HUES6 (cell line): ENCODE measurements at regions not wholly inside any gene's neighbourhood (a gene's known extent, or its start where the extent isn't known, plus 50 kb on each side); places are given as distances from the start of the nearest gene placed in this dataset.
"Not testable (repeated sequence)": the region's sequence is repeated elsewhere in the genome, so short reads cannot be mapped to it uniquely, and the experiment has no call there.

Experiments used
- H3K27ac ChIP-seq: 2 replicates; pipeline ENCODE4 v1.7.0; 2013; ENCODE audit warnings: low read depth, mild to moderate bottlenecking, low read length, inconsistent platforms
- H3K27me3 ChIP-seq: 2 replicates; pipeline ENCODE4 v1.6.1; 2013; ENCODE audit warnings: low read length; ENCODE audit not compliant: control insufficient read depth, insufficient read depth
- H3K36me3 ChIP-seq: 2 replicates; pipeline ENCODE4 v1.6.1; 2013; ENCODE audit warnings: low read length; ENCODE audit not compliant: control insufficient read depth, insufficient read depth
- H3K4me1 ChIP-seq: 2 replicates; pipeline ENCODE4 v1.6.1; 2013; ENCODE audit warnings: low read length; ENCODE audit not compliant: control insufficient read depth, insufficient read depth
- H3K4me3 ChIP-seq: 2 replicates; pipeline ENCODE4 v1.5.1; 2013; ENCODE audit warnings: low read depth, low read length
- H3K9ac ChIP-seq: one replicate; pipeline ENCODE4 v1.6.1; 2013; ENCODE audit warnings: mild to moderate bottlenecking, low read length
- H3K9me3 ChIP-seq: 2 replicates; pipeline ENCODE4 v1.6.1; 2013; ENCODE audit warnings: low read depth, low read length; ENCODE audit not compliant: control insufficient read depth, insufficient read depth

GRCh38 chr6:15001326-15001910 lies 244.5 kb upstream of the JARID2 start:
- no peak overlapping the region for H3K9ac ChIP-seq
- no peaks in the 10 kb centered on the region for H3K27me3 ChIP-seq
- no peaks in the 10 kb centered on the region for H3K9me3 ChIP-seq
- H3K4me3 ChIP-seq = no peak overlapping the region
- no peak overlapping the region for H3K27ac ChIP-seq
- H3K4me1 ChIP-seq = no peaks in the 10 kb centered on the region
- H3K36me3 ChIP-seq = peaks cover 37% of the 10 kb centered on the region

DNA sequence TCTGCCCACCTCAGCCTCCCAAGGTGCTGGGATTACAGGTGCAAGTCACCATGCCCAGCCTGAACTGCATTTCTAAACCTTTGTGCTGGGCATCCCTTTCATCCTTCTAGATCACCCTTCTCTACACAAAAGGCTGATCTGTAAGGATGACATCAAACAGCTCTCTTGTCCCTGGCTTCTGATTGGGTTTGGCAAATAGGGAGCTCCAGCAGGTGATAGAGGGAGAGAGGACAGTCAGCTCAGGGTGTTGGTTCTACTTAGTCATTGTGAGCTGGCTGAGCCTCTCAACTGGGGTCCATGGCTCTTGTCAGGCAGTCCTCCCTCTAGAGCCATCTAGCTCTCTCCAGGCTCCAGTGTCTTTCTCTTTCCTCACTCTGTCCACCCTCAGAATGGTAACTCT lies 237.6 kb upstream of the JARID2 start:
- H3K36me3 ChIP-seq = peaks cover 51% of the 10 kb centered on the region
- H3K27ac ChIP-seq = no peak overlapping the region
- H3K9ac ChIP-seq = no peak overlapping the region
- H3K27me3 ChIP-seq = no peaks in the 10 kb centered on the region
- no peak overlapping the region for H3K4me3 ChIP-seq
- no peaks in the 10 kb centered on the region for H3K9me3 ChIP-seq
- no peaks in the 10 kb centered on the region for H3K4me1 ChIP-seq

- no peak overlapping the region for H3K9ac ChIP-seq
- no peaks in the 10 kb centered on the region for H3K9me3 ChIP-seq
- no peak overlapping the region for H3K27ac ChIP-seq
- peaks cover 19% of the 10 kb centered on the region for H3K4me1 ChIP-seq
- no peaks in the 10 kb centered on the region for H3K27me3 ChIP-seq
- H3K36me3 ChIP-seq = peaks cover 5% of the 10 kb centered on the region; the same call in 1 of the 2 replicates
- no peak overlapping the region for H3K4me3 ChIP-seq
Observed at GRCh38 chr6:15014958-15015357, 230.9 kb upstream of the JARID2 start.

DNA sequence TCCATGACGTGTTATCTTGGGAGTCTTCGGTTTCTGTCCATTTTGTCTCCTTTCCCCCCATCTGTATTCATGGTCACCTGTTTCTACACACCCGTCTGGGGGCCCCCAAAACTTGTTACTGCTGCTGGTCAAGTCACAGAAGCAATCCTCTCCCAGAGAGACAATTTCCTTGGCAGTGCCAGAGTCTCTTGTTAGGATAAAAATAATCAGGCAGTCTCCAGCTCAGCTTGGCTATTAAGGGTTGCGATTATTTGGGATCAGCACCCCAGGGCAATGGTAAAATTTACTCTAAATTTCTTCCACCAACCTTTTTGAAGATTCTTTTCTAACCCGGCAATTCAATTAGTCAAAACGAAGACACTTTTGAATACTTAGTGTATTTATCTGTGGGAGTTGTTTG lies 229.1 kb upstream of the JARID2 start:
- Histone ChIP-seq H3K4me1 (peaks cover 19% of the 10 kb centered on the region), H3K9ac (no peak overlapping the region), H3K9me3 (no peaks in the 10 kb centered on the region), H3K27me3 (no peaks in the 10 kb centered on the region), H3K36me3 (0 out of 2 replicates have a peak, but pooled peaks cover 3% of the 10 kb centered on the region), H3K4me3 (peak overlapping the region; percentile 21; the same call in 1 of the 2 replicates), H3K27ac (no peak overlapping the region; the same call in 1 of the 2 replicates)

GRCh38 chr6:15017261-15017660 lies 228.6 kb upstream of the JARID2 start:
- Histone ChIP-seq H3K4me1 (peaks cover 21% of the 10 kb centered on the region), H3K36me3 (0 out of 2 replicates have a peak, but pooled peaks cover under 1% of the 10 kb centered on the region), H3K27ac (peak overlapping the region; percentile 26; the same call in 1 of the 2 replicates), H3K9ac (peak overlapping the region; percentile 7), H3K4me3 (peak overlapping the region; percentile 24), H3K9me3 (no peaks in the 10 kb centered on the region), H3K27me3 (no peaks in the 10 kb centered on the region)

DNA sequence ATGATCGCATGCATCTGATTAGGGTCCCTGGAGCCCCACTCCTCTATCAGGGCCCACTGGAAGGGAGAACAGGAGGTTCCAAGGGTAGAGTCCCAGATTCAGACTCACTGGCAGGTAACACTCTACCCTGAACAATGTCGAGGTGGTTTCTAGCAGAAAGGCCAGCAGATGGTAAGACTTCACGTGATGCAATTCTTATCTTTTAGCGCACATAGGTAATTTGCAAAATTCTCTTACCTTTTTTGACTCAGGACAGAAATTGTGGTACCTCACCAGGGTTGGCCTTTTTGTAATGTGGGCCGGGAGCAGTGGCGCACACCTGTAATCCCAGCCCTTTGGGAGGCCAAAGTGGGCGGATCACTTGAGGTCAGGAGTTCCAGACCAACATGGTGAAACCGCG lies 228.1 kb upstream of the JARID2 start:
- Histone ChIP-seq H3K36me3 (no peaks in the 10 kb centered on the region), H3K27me3 (no peaks in the 10 kb centered on the region), H3K9ac (peak overlapping the region; percentile 7), H3K4me1 (peaks cover 21% of the 10 kb centered on the region), H3K4me3 (peak overlapping the region; percentile 24), H3K9me3 (no peaks in the 10 kb centered on the region), H3K27ac (peak overlapping the region; percentile 26; the same call in 1 of the 2 replicates)

- Histone ChIP-seq H3K9ac (peak overlapping the region; percentile 55), H3K4me3 (peak overlapping the region; percentile 64; the same call in 1 of the 2 replicates), H3K27ac (no peak overlapping the region; the same call in 1 of the 2 replicates), H3K36me3 (no peaks in the 10 kb centered on the region), H3K4me1 (peaks cover 26% of the 10 kb centered on the region), H3K9me3 (no peaks in the 10 kb centered on the region), H3K27me3 (no peaks in the 10 kb centered on the region)
Observed at GRCh38 chr6:15020119-15020770, 225.6 kb upstream of the JARID2 start.

DNA sequence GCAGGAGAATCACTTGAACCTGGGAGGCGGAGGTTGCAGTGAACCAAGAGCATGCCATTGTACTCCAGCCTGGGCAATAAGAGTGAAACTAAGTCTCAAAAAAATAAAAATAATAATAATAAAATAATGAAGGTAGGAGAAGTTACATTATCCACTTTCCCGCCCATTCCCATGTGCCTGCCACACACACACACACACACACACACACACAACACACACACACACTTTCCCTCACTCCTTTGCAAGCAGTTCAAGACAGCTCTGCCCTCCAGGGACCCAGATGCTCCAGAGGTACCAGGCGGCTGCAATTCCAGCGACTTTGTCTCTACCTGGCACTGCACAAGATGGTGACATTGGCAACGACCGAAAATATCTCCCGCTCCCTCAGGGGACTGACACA lies 224.8 kb upstream of the JARID2 start:
- Histone ChIP-seq H3K4me3 (peak overlapping the region; percentile 64), H3K27ac (peak overlapping the region; percentile 84; the same call in 1 of the 2 replicates)

DNA sequence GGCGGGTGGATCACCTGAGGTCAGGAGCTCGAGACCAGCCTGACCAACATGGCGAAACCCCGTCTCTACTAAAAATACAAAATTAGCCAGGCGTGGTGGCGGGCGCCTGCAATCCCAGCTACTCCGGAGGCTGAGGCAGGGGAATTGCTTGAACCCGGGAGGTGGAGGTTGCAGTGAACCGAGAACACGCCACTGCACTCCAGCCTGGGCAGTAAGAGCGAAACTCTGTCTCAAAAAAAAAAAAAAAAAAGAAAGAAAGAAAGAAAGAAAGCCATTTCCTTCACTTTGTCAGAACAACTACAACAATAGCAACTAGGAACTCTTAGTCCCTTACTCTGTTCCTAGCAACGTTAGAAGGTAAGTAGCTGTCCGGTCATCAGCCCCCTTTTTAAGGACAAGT lies 222.9 kb upstream of the JARID2 start:
- H3K9me3 ChIP-seq, H3K36me3 ChIP-seq, H3K4me3 ChIP-seq, H3K27me3 ChIP-seq: not testable (repeated sequence)
- Histone ChIP-seq H3K27ac (peak overlapping the region; percentile 35; the same call in 1 of the 2 replicates), H3K9ac (peak overlapping the region; percentile 25), H3K4me1 (peaks cover 14% of the 10 kb centered on the region)

More for the DNA sequence above, 224.8 kb upstream of the JARID2 start:
- Histone ChIP-seq H3K36me3 (no peaks in the 10 kb centered on the region), H3K4me1 (peaks cover 26% of the 10 kb centered on the region), H3K9ac (peak overlapping the region; percentile 85), H3K27me3 (no peaks in the 10 kb centered on the region), H3K9me3 (no peaks in the 10 kb centered on the region)

- no peaks in the 10 kb centered on the region for H3K36me3 ChIP-seq
- H3K27me3 ChIP-seq = no peaks in the 10 kb centered on the region
- no peaks in the 10 kb centered on the region for H3K9me3 ChIP-seq
- H3K4me1 ChIP-seq = peaks cover 13% of the 10 kb centered on the region
- peak overlapping the region; percentile 35; the same call in 1 of the 2 replicates for H3K27ac ChIP-seq
- no peak overlapping the region for H3K4me3 ChIP-seq
- H3K9ac ChIP-seq = peak overlapping the region; percentile 25
Observed at GRCh38 chr6:15023448-15023847, 222.4 kb upstream of the JARID2 start.

DNA sequence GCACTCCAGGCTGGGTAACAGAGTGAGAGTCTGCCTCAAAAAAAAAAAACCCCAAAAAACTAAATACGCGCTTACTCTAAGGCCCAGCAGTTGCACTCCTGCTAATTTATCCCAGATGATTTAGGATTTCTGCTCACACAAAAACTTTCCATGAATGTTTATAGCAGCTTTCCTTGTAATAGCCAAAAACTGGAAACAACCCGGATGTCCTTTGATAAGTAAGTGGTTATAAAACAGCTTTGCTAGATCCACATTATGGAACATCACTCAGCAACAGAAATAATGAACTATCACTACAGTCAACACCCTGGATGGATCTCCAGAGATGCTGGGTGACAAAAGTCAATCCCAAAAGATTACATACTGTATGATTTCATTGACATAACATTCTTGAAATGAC lies 220.4 kb upstream of the JARID2 start:
- H3K4me3 ChIP-seq = no peak overlapping the region
- H3K36me3 ChIP-seq = no peaks in the 10 kb centered on the region
- H3K9ac ChIP-seq = no peak overlapping the region
- no peaks in the 10 kb centered on the region for H3K9me3 ChIP-seq
- no peaks in the 10 kb centered on the region for H3K27me3 ChIP-seq
- H3K4me1 ChIP-seq = peaks cover 7% of the 10 kb centered on the region
- H3K27ac ChIP-seq = no peak overlapping the region
